IPS DF 4.7 (cell line): ENCODE measurements at regions not wholly inside any gene's neighbourhood (a gene's known extent, or its start where the extent isn't known, plus 50 kb on each side); places are given as distances from the start of the nearest gene placed in this dataset.

Experiments used
- DNase-seq: peaks from one replicate; pipeline ENCODE4 v3.0.0-alpha.2; 2013; ENCODE audit warnings: low spot score; ENCODE audit errors: extremely low read depth

GRCh38 chr22:48667289-48667688, 1160.4 kb downstream of the BRD1 start:
- no peak for DNase-seq

GRCh38 chr22:48666620-48667019, 1161.1 kb downstream of the BRD1 start:
- no peak for DNase-seq

- no peak for DNase-seq
These were observed 1162.2 kb downstream of the BRD1 start for GRCh38 chr22:48665311-48665995.

GRCh38 chr22:48664586-48664985, 1163.1 kb downstream of the BRD1 start:
- no peak for DNase-seq

- DNase-seq, result no peak
These were observed 1164.4 kb downstream of the BRD1 start for GRCh38 chr22:48663297-48663696.

- no peak for DNase-seq
These were observed 1165.1 kb downstream of the BRD1 start for GRCh38 chr22:48662476-48663135.

GRCh38 chr22:48661984-48662383, 1165.7 kb downstream of the BRD1 start:
- DNase-seq, result no peak

GRCh38 chr22:48660790-48661740, 1166.6 kb downstream of the BRD1 start:
- DNase-seq, result no peak

- no peak for DNase-seq
These were observed 1167.4 kb downstream of the BRD1 start for GRCh38 chr22:48660104-48660789.

- DNase-seq, result no peak
These were observed 1168.2 kb downstream of the BRD1 start for GRCh38 chr22:48659404-48659996.

- DNase-seq, result no peak
These were observed 1168.8 kb downstream of the BRD1 start for GRCh38 chr22:48658871-48659270.

- no peak for DNase-seq
These were observed 1169.4 kb downstream of the BRD1 start for GRCh38 chr22:48658246-48658645.

- DNase-seq, result no peak
These were observed 1173.2 kb downstream of the BRD1 start for GRCh38 chr22:48654492-48654891.

GRCh38 chr22:48653929-48654328, 1173.7 kb downstream of the BRD1 start:
- no peak for DNase-seq

- no peak for DNase-seq
These were observed 1174.4 kb downstream of the BRD1 start for GRCh38 chr22:48653306-48653705.

- no peak for DNase-seq
These were observed 1174.9 kb downstream of the BRD1 start for GRCh38 chr22:48652796-48653195.

- no peak for DNase-seq
These were observed 1175.6 kb downstream of the BRD1 start for GRCh38 chr22:48651981-48652538.

GRCh38 chr22:48651036-48651890, 1176.4 kb downstream of the BRD1 start:
- DNase-seq, result no peak

GRCh38 chr22:48650323-48651035, 1177.2 kb downstream of the BRD1 start:
- DNase-seq, result no peak
